GM12874 (cell line): ENCODE measurements at regions not wholly inside any gene's neighbourhood (a gene's known extent, or its start where the extent isn't known, plus 50 kb on each side); places are given as distances from the start of the nearest gene placed in this dataset.

Experiments used
- TF ChIP-seq, protein P1 (sequence below): IDR thresholded peaks from 2 replicates; pipeline ENCODE4 v1.5.1; 2011; ENCODE audit warnings: low read depth, mild to moderate bottlenecking, control low read depth, low read length, moderate library complexity; ENCODE audit not compliant: insufficient read depth

DNA sequence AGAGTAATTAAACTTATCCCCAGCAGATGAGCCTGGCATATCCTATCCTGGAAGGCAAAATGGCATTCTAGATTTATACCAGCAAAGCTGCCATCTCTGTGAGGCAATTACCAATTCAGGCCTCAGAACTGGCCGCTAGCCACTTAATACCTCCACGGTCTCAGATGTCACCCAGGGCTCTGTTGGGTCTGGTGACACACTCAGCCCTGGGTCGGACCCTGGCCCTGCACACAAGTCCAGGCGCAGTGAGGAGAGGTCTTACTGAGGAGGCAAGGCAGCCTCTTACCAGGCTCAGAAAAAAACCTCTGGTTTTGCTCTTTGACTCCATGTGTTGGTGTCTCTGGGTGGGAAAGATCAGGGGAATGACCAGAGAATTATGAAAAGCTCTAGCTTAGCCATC, 186.6 kb downstream of the EMX2 start:
- TF ChIP-seq, protein P1, sequence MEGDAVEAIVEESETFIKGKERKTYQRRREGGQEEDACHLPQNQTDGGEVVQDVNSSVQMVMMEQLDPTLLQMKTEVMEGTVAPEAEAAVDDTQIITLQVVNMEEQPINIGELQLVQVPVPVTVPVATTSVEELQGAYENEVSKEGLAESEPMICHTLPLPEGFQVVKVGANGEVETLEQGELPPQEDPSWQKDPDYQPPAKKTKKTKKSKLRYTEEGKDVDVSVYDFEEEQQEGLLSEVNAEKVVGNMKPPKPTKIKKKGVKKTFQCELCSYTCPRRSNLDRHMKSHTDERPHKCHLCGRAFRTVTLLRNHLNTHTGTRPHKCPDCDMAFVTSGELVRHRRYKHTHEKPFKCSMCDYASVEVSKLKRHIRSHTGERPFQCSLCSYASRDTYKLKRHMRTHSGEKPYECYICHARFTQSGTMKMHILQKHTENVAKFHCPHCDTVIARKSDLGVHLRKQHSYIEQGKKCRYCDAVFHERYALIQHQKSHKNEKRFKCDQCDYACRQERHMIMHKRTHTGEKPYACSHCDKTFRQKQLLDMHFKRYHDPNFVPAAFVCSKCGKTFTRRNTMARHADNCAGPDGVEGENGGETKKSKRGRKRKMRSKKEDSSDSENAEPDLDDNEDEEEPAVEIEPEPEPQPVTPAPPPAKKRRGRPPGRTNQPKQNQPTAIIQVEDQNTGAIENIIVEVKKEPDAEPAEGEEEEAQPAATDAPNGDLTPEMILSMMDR: no peak

DNA sequence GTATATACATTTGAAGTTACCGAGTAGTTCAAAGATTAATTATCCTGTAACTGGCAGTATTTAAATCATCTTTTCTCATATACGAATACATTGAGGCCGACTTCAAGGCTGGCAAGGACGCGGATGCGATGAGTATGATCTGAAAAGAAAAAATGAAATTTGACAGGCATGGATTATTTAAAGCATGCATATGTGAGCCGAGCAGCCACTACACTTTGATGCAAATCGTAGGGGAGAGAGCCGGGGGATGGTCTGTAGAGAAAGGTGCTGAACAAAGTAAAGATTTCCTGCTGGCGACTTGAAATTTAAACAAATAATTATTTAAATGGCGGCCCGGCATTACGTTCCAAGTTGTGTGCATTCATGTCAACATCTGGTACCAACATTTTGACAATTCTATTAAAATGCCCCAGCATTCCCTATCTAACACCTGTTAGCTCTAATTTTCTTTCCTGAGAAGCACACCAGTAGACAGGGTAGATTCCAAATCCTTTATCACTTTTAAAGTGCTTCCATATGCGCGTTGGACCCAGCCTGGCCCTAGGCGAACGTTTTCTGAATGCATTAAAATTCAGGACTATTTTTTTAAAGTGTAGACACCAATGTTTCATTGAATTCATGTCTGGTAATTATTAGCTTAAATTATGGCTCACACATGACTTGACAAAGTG, 188.7 kb downstream of the EMX2 start:
- TF ChIP-seq, protein P1: no peak

DNA sequence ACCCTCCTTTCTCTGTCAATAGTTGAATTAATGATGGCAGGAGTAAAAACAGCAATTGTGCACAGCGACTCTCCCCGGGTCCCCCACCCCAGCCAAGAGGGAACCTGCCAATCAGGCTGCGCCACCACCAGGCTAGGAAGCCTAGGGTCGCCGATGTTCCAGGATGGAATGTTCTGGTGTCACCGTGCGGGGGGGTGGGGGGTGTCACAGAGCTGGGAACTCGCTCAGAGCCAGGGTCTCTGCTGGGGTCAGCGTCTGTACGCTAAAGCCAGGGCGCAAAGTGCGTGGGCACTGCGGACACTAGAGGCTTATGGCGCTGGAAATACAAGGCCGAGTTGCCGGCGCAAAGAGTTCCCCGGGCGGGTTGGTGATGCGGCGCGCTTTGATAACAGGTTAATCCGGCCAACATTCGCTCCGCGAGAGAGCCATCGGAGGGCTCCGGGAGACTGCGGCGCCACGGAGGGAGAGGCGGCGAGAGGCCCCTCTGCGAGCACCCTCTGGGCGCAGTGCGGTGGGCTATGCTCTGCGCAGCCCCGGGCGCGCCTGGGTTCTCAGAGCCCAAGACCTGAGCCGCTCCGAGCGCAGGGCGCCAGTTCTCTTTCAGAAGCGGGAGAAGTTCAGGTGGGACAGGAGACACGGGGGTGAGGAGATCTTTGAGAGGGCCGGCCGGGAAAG, 192.3 kb downstream of the EMX2 start:
- TF ChIP-seq, protein P1: no peak

DNA sequence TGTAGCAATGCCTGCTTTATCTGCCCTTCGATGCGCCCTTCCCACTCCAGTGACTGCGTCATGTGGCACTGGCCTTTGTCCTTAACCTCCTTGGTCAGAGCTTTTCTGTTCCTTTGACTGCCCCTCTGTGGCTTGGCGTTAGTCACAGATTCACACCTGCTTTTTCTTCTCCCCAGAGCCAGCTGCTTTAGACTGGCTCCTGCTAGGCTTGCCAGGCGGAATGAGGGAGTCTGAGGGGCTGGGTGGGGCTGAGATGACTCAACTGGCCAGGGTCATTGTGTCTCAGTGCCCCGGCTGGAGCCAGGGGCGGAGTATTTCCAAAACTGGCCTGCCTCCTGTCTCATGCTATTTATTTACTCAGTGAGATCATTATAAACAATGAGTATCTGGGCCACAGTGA, 194.1 kb downstream of the EMX2 start:
- TF ChIP-seq, protein P1: no peak

DNA sequence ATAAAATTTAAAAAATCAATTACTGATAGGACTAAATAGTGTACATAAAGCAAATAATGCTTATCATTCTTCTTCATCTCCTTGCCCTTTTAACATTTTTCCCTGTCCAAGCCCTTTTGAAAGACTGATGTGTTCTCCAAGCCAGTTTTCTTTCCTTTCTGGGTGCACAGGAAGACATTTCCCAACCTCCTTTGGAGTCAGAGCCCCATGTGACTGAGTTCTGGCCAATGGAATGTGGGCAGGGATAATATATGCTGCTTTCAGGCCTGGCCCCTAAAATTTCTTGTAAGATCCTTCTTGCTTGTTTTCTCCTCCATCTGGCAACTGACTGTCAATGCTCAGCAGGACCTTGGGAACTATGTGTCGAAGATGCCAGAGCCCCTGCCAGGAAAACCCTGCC, 197.5 kb downstream of the EMX2 start:
- TF ChIP-seq, protein P1: no peak

DNA sequence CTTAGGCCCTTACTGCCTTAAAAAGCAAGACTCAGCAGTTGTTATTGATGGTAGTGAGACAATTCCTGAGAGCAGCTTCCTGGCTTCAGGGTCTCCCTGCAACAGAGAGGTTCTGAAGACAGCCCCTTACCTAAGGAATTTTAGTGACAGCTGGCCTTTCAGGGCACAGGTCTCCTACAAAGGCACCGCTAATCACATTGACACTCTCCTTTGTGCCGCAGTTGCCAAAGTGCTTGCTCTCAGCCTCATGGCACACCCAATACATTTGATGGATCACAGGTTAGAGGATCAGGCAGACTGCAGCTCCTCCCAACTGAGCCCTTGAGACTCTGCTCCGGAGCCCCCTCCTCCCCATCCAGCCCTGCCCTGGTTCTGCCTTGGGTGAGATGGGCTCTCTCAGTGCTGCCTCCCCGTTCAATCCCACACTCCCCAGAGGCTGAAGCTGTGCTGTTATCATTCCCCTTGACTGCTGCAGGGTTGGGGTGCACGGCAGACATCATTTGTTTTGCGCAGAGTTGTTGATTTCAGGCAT, 198.2 kb downstream of the EMX2 start:
- TF ChIP-seq, protein P1: no peak

DNA sequence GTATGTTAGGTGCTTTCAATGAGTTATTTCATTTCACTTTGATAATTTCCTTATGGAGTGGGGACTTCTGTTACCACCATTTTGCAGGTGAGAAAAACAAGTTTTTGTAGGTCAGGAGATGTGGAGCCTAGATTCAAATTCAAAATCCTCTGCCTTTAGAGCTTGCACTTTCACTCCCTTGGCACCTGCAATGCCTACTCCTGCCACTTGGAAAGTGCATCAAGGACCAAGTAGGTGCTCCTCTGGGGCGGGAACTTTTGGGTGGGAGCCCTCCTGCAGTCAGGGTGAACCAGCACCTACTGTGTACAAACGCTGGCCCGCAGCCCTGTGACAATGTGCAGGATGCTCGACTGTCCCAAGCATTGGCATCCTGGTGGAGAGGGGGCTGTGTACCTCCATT, 199.0 kb downstream of the EMX2 start:
- TF ChIP-seq, protein P1: 0 out of 2 replicates have a peak, but pooled peaks have one; percentile 17
